Ishikawa (cell line): ENCODE measurements at regions not wholly inside any gene's neighbourhood (a gene's known extent, or its start where the extent isn't known, plus 50 kb on each side); places are given as distances from the start of the nearest gene placed in this dataset.

Experiments
- CEBPB ChIP-seq: IDR thresholded peaks from 2 replicates; pipeline ENCODE4 v1.6.1; 2012
- CREB1 ChIP-seq: IDR thresholded peaks from 2 replicates; pipeline ENCODE4 v1.6.1; 2012; ENCODE audit warnings: low read depth
- EGR1 ChIP-seq: IDR thresholded peaks from 2 replicates; pipeline ENCODE4 v1.6.1; 2012
- EP300 ChIP-seq: IDR thresholded peaks from 2 replicates; pipeline ENCODE4 v1.6.1; 2012; ENCODE audit warnings: borderline replicate concordance
- NFIC ChIP-seq: IDR thresholded peaks from 2 replicates; pipeline ENCODE4 v1.6.1; 2012
- RAD21 ChIP-seq: IDR thresholded peaks from 2 replicates; pipeline ENCODE4 v1.6.1; 2012; ENCODE audit warnings: low read depth
- TAF1 ChIP-seq: IDR thresholded peaks from 2 replicates; pipeline ENCODE4 v1.6.1; 2012; ENCODE audit warnings: low read depth, mild to moderate bottlenecking
- TCF12 ChIP-seq: IDR thresholded peaks from 2 replicates; pipeline ENCODE4 v1.6.1; 2012; ENCODE audit warnings: low read depth
- YY1 ChIP-seq: IDR thresholded peaks from 2 replicates; pipeline ENCODE4 v1.6.1; 2012; ENCODE audit warnings: low read depth

DNA sequence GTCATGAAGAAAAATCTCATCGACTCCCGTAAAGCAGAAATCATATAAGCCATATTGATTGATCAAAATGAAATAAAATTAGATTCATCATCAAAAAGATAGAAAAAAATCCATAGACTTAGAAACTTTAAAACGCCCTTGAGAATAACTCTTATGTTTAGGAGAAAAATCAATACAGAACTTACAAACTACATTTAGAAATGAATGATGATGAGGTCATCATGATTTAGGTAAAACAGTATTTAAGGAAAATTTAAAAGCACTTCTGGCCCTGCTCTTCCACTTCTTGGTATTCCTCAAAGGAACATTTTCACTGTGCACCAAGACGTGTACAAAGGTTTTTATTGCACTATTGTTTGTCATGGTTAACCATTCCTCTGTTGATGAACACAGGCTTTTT lies 173.4 kb upstream of the PSMD7 start:
- no peak for TF ChIP-seq TCF12
- no peak for TF ChIP-seq EP300
- no peak for TF ChIP-seq RAD21
- no peak for TF ChIP-seq CREB1
- no peak for TF ChIP-seq CEBPB
- TF ChIP-seq NFIC, result no peak
- no peak for TF ChIP-seq YY1
- TF ChIP-seq EGR1, result no peak
- no peak for TF ChIP-seq TAF1
